K562 (cell line): ENCODE measurements at regions not wholly inside any gene's neighbourhood (a gene's known extent, or its start where the extent isn't known, plus 50 kb on each side); places are given as distances from the start of the nearest gene placed in this dataset.

Source experiments
- ATAC-seq: fragments of 200-7000 bp; cut with Tn5 transposase; 3 replicates; pipeline ENCODE4 v1.9.1; 2020; ENCODE audit warnings: moderate library complexity
- BruUV-seq: library from RNA; stranded (reverse); fragments of 400-500 nt; replicated peaks from 2 replicates; lab custom pipeline; 2021; lab: Mats Ljungman, UMichigan
- CTCF ChIA-PET: fragments of 300-600 bp; formaldehyde crosslinking; extraction: SDS; loops from one replicate; lab custom pipeline; 2021; ENCODE audit warnings: low intra/inter-chr PET ratio; lab: Yijun Ruan, JAX
- POLR2A ChIA-PET: fragments of 300-600, 350-650 bp; sonication (Branson Sonifier 250); formaldehyde crosslinking; extraction: SDS; loops from one replicate; lab custom pipeline; 2021; ENCODE audit warnings: antibody characterized with exemption, inconsistent platforms; lab: Yijun Ruan, JAX
- DNase-seq, 4 experiments: peaks; one replicate each; pipeline versions ENCODE4 v3.0.0 to v3.0.0-alpha.2; 2011 to 2018; ENCODE audit warnings: low spot score in 3 of 4, mixed read lengths in 3 of 4; ENCODE audit errors: extremely low read depth in 1 of 4
- FAIRE-seq: peaks from 2 replicates; lab custom pipeline; 2011; peaks lifted over from hg19 to GRCh38; lab: Jason Lieb, UNC
- H2AFZ ChIP-seq: 2 replicates; pipeline ENCODE4 v1.6.0; 2011; ENCODE audit warnings: low read depth, low read length, control low read depth, inconsistent platforms
- H3K27ac ChIP-seq: fragments of 200-600 bp; 3 replicates; pipeline ENCODE4 v1.8.0; 2011; ENCODE audit warnings: low read depth, mild to moderate bottlenecking, control low read depth, inconsistent platforms, low read length, moderate library complexity, mixed read lengths; ENCODE audit errors: extremely low read depth
- H3K27me3 ChIP-seq, 2 experiments: fragments of 300-600 bp in 1 of 2; 2 replicates in 1 of 2; 3 replicates in 1 of 2; pipeline versions ENCODE4 v1.6.0 to v1.8.0; 2011; ENCODE audit warnings: inconsistent platforms in 2 of 2, low read length in 2 of 2, mild to moderate bottlenecking in 1 of 2, mixed read lengths in 1 of 2, moderate library complexity in 1 of 2; ENCODE audit not compliant: control insufficient read depth in 2 of 2, insufficient read depth in 2 of 2
- H3K36me3 ChIP-seq: fragments of 300-600 bp; 3 replicates; pipeline ENCODE4 v1.8.0; 2011; ENCODE audit warnings: mild to moderate bottlenecking, low read length, inconsistent platforms; ENCODE audit not compliant: control insufficient read depth, insufficient read depth
- H3K4me1 ChIP-seq, 2 experiments: fragments of 200-600 bp in 1 of 2; replicated peaks in 1 of 2; 2 replicates in 1 of 2; 3 replicates in 1 of 2; pipeline versions ENCODE4 v1.5.1 to v1.8.0; 2011; ENCODE audit warnings: inconsistent platforms in 2 of 2, low read length in 2 of 2, mild to moderate bottlenecking in 1 of 2, mixed read lengths in 1 of 2, moderate library complexity in 1 of 2; ENCODE audit not compliant: control insufficient read depth in 2 of 2, insufficient read depth in 2 of 2
- H3K4me2 ChIP-seq: 2 replicates; pipeline ENCODE4 v1.6.1; 2011; ENCODE audit warnings: low read length, control low read depth, inconsistent platforms, mixed read lengths; ENCODE audit not compliant: insufficient read depth
- H3K4me3 ChIP-seq: fragments of 200-600 bp; sonication (generic), shearing (Covaris generic); 2 replicates; pipeline ENCODE4 v1.5.1; 2016; ENCODE audit warnings: control low read depth, inconsistent platforms
- H3K79me2 ChIP-seq: fragments of 200-600 bp; 3 replicates; pipeline ENCODE4 v1.8.0; 2011; ENCODE audit warnings: low read length, inconsistent platforms; ENCODE audit not compliant: control insufficient read depth, insufficient read depth
- H3K9ac ChIP-seq, 2 experiments: 2 replicates each; pipeline versions ENCODE4 v1.6.0 to v1.6.1; 2011; ENCODE audit warnings: low read depth in 2 of 2, low read length in 2 of 2, control low read depth in 1 of 2, inconsistent platforms in 1 of 2, mild to moderate bottlenecking in 1 of 2, mixed read lengths in 1 of 2; ENCODE audit not compliant: insufficient read depth in 1 of 2
- H3K9me1 ChIP-seq: one replicate; pipeline ENCODE4 v1.6.0; 2011; ENCODE audit warnings: inconsistent platforms, mild to moderate bottlenecking, low read length, moderate library complexity; ENCODE audit not compliant: control insufficient read depth, insufficient read depth
- H3K9me3 ChIP-seq: replicated peaks from 2 replicates; pipeline ENCODE4 v1.5.1; 2011; ENCODE audit warnings: low read depth, low read length, inconsistent platforms; ENCODE audit not compliant: control insufficient read depth, insufficient read depth
- H4K20me1 ChIP-seq: replicated peaks from 2 replicates; pipeline ENCODE4 v1.6.1; 2011; ENCODE audit warnings: low read length, inconsistent platforms, mixed read lengths; ENCODE audit not compliant: control insufficient read depth, insufficient read depth
- ATF2 ChIP-seq: sonication (generic); formaldehyde crosslinking; IDR thresholded peaks from 2 replicates; pipeline ENCODE4 v1.8.1; 2022; ENCODE audit warnings: missing genetic modification reagents
- CC2D1A ChIP-seq: fragments of 450-650 bp; IDR thresholded peaks from 2 replicates; pipeline ENCODE4 v1.6.1; 2017; ENCODE audit warnings: mild to moderate bottlenecking
- GABPB2 ChIP-seq: fragments of 250-450 bp; sonication (Bioruptor Pico); conservative IDR thresholded peaks from 2 replicates; pipeline ENCODE4 v1.5.1; 2021; ENCODE audit warnings: mild to moderate bottlenecking
- GATA2 ChIP-seq: sonication (generic); formaldehyde crosslinking; IDR thresholded peaks from 2 replicates; pipeline ENCODE4 v1.4.0; 2020; ENCODE audit warnings: mild to moderate bottlenecking, missing genetic modification reagents
- GTF2A2 ChIP-seq: IDR thresholded peaks from 2 replicates; pipeline ENCODE4 v1.6.1; 2016; ENCODE audit warnings: mild to moderate bottlenecking, missing genetic modification characterization, missing compliant biosample characterization
- HLTF ChIP-seq: fragments of 450-650 bp; IDR thresholded peaks from 2 replicates; pipeline ENCODE4 v1.6.1; 2016
- HMG20B ChIP-seq: fragments of 250-450 bp; sonication (Bioruptor Pico); IDR thresholded peaks from 2 replicates; pipeline ENCODE4 v1.5.0; 2021; ENCODE audit warnings: mild to moderate bottlenecking
- IRF9 ChIP-seq: fragments of 450-650 bp; IDR thresholded peaks from 2 replicates; pipeline ENCODE4 v1.6.1; 2016; ENCODE audit warnings: missing biosample characterization, missing genetic modification characterization
- JUNB ChIP-seq: fragments of 450-650 bp; formaldehyde crosslinking; conservative IDR thresholded peaks from 2 replicates; pipeline ENCODE4 v1.4.0; 2020; ENCODE audit warnings: mild to moderate bottlenecking
- RBM39 ChIP-seq: fragments of 200-400 bp; formaldehyde crosslinking; optimal IDR thresholded peaks from 2 replicates; pipeline ENCODE3; 2018; ENCODE audit warnings: low read depth, low read length
- RUNX1 ChIP-seq: sonication (generic); IDR thresholded peaks from 2 replicates; pipeline ENCODE4 v1.6.1; 2016; ENCODE audit warnings: antibody characterized with exemption, low read depth
- SMARCA5 ChIP-seq: fragments of 450-650 bp; IDR thresholded peaks from 2 replicates; pipeline ENCODE4 v1.6.1; 2016
- XRCC3 ChIP-seq: fragments of 450-650 bp; IDR thresholded peaks from 2 replicates; pipeline ENCODE4 v1.6.1; 2017; ENCODE audit warnings: mild to moderate bottlenecking, moderate library complexity
- ZNF133 ChIP-seq: fragments of 250-450 bp; sonication (Bioruptor Pico); IDR thresholded peaks from 2 replicates; pipeline ENCODE4 v1.4.0; 2020; ENCODE audit warnings: mild to moderate bottlenecking
- ZNF224 ChIP-seq: sonication (generic); formaldehyde crosslinking; IDR thresholded peaks from 2 replicates; pipeline ENCODE4 v1.8.0; 2022; ENCODE audit warnings: mild to moderate bottlenecking, missing genetic modification reagents
- WGBS: fragments of 100-300 bp; shearing (Covaris generic); methylation state at CpG from one replicate; pipeline ENCODE4 v1.1.6; 2016; ENCODE audit warnings: low coverage, mixed read lengths; ENCODE audit not compliant: insufficient coverage; ENCODE audit errors: missing lambda C conversion rate; 5-methylcytosine and 5-hydroxymethylcytosine counted together
- in situ Hi-C: fragments of 300-500 bp; cut with MboI; formaldehyde crosslinking; loops from 4 replicates; pipeline ENCODE4 v1.15.0; 2018; ENCODE audit warnings: inconsistent platforms, mixed read lengths
- intact Hi-C: fragments of 100-400 bp; cut with micrococcal nuclease; formaldehyde crosslinking; loops from 2 replicates; pipeline ENCODE4 v1.14.2; 2022

GRCh38 chr6:113344969-113345368, 512.2 kb upstream of the MARCKS start:
- no peak for ATAC-seq
- Histone ChIP-seq H3K36me3 (no peaks in the 10 kb centered on the region), H3K4me3 (no peak overlapping the region), H3K4me2 (no peak overlapping the region), H3K9me1 (no peaks in the 10 kb centered on the region), H3K79me2 (no peaks in the 10 kb centered on the region), H3K4me1 (no peaks in the 10 kb centered on the region), H2AFZ (no peak overlapping the region), H3K27me3 (no peaks in the 10 kb centered on the region), H4K20me1 (no peaks in the 10 kb centered on the region), H3K27ac (no peak overlapping the region), H3K9me3 (no peaks in the 10 kb centered on the region), H3K9ac (no peak overlapping the region)
- in situ Hi-C loops = no loop called here
- intact Hi-C loops = no loop called here
- BruUV-seq = no TSS peak
- FAIRE-seq = no peak
- DNase-seq = no peak
- CTCF ChIA-PET = no interaction called here
- TF ChIP-seq ZNF224 (CRISPR knock-in tag) = no peak
- no peak for TF ChIP-seq ZNF133
- no peak for TF ChIP-seq ATF2 (CRISPR knock-in tag)
- TF ChIP-seq SMARCA5 = no peak
- no peak for TF ChIP-seq RUNX1
- TF ChIP-seq GTF2A2 (tag) = no peak
- TF ChIP-seq HMG20B = no peak
- no peak for TF ChIP-seq GABPB2 (CRISPR knock-in tag)
- TF ChIP-seq XRCC3 = no peak
- no peak for TF ChIP-seq IRF9 (tag)
- TF ChIP-seq GATA2 (CRISPR knock-in tag) = no peak
- TF ChIP-seq RBM39 = no peak
- no peak for TF ChIP-seq JUNB (CRISPR knock-in tag)
- no peak for TF ChIP-seq HLTF
- no peak for TF ChIP-seq CC2D1A
- WGBS = 3% methylated on average over 2 of the region's 2 CpGs
- POLR2A ChIA-PET = no interaction called here
